ENCODE measurements at regions not wholly inside any gene's neighbourhood (a gene's known extent, or its start where the extent isn't known, plus 50 kb on each side); places are given as distances from the start of the nearest gene placed in this dataset.

GRCh38 chr3:74500257-74500656, 114.2 kb downstream of the CNTN3 start:
- Mint-ChIP-seq H3K27ac (ENCODE audit: unreplicated experiment) (peak overlapping the region; percentile 17), H3K9me3 (no peaks in the 10 kb centered on the region), H3K4me3 (no peak overlapping the region), H3K36me3 (ENCODE audit: low read depth) (no peaks in the 10 kb centered on the region), H3K4me1 (peaks cover 5% of the 10 kb centered on the region), H3K27me3 (ENCODE audit: low read depth) (no peaks in the 10 kb centered on the region)
- TF ChIP-seq, protein P1, sequence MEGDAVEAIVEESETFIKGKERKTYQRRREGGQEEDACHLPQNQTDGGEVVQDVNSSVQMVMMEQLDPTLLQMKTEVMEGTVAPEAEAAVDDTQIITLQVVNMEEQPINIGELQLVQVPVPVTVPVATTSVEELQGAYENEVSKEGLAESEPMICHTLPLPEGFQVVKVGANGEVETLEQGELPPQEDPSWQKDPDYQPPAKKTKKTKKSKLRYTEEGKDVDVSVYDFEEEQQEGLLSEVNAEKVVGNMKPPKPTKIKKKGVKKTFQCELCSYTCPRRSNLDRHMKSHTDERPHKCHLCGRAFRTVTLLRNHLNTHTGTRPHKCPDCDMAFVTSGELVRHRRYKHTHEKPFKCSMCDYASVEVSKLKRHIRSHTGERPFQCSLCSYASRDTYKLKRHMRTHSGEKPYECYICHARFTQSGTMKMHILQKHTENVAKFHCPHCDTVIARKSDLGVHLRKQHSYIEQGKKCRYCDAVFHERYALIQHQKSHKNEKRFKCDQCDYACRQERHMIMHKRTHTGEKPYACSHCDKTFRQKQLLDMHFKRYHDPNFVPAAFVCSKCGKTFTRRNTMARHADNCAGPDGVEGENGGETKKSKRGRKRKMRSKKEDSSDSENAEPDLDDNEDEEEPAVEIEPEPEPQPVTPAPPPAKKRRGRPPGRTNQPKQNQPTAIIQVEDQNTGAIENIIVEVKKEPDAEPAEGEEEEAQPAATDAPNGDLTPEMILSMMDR (conservative IDR thresholded peaks at IDR 0.05): no peak
- DNase-seq (ENCODE audit: low read depth, low spot score): no peak

DNA sequence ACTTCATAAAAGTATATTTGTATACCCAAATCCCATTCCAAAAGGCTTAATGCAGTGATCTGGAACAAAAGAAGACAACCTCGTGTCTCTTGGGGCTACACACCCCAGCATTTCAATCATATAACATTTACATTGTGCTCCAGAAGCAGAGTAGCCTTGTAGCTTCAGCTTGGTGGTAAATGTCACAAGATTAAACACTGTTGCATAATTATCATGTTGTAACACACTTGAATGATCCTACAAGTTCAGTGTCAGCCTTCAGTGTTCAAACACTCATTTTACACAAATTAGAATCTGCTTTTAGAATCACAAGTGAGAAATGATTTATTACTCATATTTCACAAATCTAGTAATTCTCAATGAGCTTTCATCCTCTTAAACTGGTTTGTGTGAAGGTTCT, 122.6 kb downstream of the CNTN3 start:
- H3K36me3 Mint-ChIP-seq (ENCODE audit: low read depth): no peaks in the 10 kb centered on the region
- TF ChIP-seq, protein P1 (conservative IDR thresholded peaks at IDR 0.05): no peak
- no peaks in the 10 kb centered on the region for H3K4me1 Mint-ChIP-seq

GRCh38 chr3:74489050-74489792, 125.2 kb downstream of the CNTN3 start:
- H3K9me3 Mint-ChIP-seq: no peaks in the 10 kb centered on the region
- no peak overlapping the region for H3K4me3 Mint-ChIP-seq
- DNase-seq (ENCODE audit: low read depth, low spot score): no peak
- H3K27ac Mint-ChIP-seq (ENCODE audit: unreplicated experiment): no peak overlapping the region
- H3K4me1 Mint-ChIP-seq: no peaks in the 10 kb centered on the region
- no peaks in the 10 kb centered on the region for H3K27me3 Mint-ChIP-seq (ENCODE audit: low read depth)
- TF ChIP-seq, protein P1 (conservative IDR thresholded peaks at IDR 0.05): no peak
- H3K36me3 Mint-ChIP-seq (ENCODE audit: low read depth): no peaks in the 10 kb centered on the region

More for the DNA sequence above, 122.6 kb downstream of the CNTN3 start:
- Mint-ChIP-seq H3K27ac (ENCODE audit: unreplicated experiment) (no peak overlapping the region), H3K9me3 (no peaks in the 10 kb centered on the region), H3K4me3 (no peak overlapping the region), H3K27me3 (ENCODE audit: low read depth) (no peaks in the 10 kb centered on the region)
- DNase-seq (ENCODE audit: low read depth, low spot score): no peak

DNA sequence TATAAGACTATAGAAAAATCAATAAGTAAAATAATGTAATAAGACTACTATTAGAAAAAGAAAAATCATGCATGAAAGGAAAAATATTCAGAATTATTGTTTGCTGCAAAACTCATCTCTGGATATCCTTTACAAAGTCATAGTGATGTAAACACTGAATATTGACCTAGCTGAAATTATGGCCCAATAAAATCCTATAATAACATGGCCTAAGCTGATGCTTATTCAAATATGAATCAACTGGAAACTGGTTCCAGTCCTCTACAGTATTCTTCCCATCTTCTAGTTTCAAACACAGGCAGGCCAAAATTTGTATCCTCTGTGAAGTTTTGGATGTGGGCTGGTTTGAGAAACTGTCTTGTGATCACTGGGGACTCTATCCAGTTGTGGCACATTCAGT, 134.5 kb downstream of the CNTN3 start:
- Mint-ChIP-seq H3K9me3 (no peaks in the 10 kb centered on the region), H3K36me3 (ENCODE audit: low read depth) (no peaks in the 10 kb centered on the region), H3K4me1 (no peaks in the 10 kb centered on the region), H3K4me3 (no peak overlapping the region), H3K27ac (ENCODE audit: unreplicated experiment) (no peak overlapping the region), H3K27me3 (ENCODE audit: low read depth) (no peaks in the 10 kb centered on the region)
- DNase-seq (ENCODE audit: low read depth, low spot score): no peak
- TF ChIP-seq, protein P1 (conservative IDR thresholded peaks at IDR 0.05): no peak

DNA sequence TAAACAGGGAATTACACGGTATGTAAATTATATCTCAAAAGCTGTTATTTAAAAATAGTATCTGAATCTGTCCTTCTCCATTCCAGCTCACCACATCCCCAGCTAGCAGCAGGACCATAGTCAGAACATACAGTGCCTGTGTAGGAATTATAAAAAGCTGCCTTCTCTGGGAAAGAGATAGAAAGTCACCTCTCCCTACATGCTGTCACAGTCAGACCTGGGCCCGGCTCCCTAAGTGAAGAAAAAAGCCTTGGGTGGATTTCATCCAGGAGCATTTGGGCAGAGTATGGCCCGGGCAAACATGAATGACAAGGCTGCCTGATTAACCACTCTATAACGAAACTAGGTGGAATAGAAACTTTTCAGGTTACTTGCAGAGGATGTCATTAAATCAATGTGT, 144.1 kb downstream of the CNTN3 start:
- Mint-ChIP-seq H3K4me1 (no peaks in the 10 kb centered on the region), H3K27me3 (ENCODE audit: low read depth) (no peaks in the 10 kb centered on the region), H3K36me3 (ENCODE audit: low read depth) (no peaks in the 10 kb centered on the region), H3K4me3 (no peak overlapping the region), H3K9me3 (peaks cover 3% of the 10 kb centered on the region), H3K27ac (ENCODE audit: unreplicated experiment) (no peak overlapping the region)
- no peak for DNase-seq (ENCODE audit: low read depth, low spot score)
- TF ChIP-seq, protein P1 (conservative IDR thresholded peaks at IDR 0.05): no peak
